Left hindlimb (tissue), 1 donor: ENCODE measurements at regions not wholly inside any gene's neighbourhood (a gene's known extent, or its start where the extent isn't known, plus 50 kb on each side); places are given as distances from the start of the nearest gene placed in this dataset.
"Not testable (repeated sequence)": the region's sequence is repeated elsewhere in the genome, so short reads cannot be mapped to it uniquely, and the experiment has no call there.

Experiments used
- DNase-seq: peaks from one replicate; pipeline ENCODE4 v3.0.0-alpha.2; 2018

DNA sequence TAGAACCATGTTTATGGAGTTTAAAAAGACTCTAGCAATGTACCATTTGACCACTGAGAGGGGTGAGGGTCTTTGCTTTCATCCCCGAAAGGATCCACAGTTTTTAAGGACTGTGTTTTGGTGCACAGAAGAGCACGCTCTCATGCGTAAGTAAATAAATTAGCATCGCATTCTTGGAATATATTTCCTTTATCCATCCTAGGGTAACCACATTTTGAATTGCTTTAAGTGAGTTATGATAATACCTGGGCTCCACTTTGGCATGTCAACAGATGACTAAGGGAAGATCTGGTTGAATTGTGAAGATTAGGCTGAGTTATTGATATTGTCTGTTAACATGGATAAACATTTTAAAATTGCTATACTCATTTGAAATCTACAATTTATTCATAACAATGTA lies 89.4 kb upstream of the EDIL3 start:
- DNase-seq, result no peak

DNA sequence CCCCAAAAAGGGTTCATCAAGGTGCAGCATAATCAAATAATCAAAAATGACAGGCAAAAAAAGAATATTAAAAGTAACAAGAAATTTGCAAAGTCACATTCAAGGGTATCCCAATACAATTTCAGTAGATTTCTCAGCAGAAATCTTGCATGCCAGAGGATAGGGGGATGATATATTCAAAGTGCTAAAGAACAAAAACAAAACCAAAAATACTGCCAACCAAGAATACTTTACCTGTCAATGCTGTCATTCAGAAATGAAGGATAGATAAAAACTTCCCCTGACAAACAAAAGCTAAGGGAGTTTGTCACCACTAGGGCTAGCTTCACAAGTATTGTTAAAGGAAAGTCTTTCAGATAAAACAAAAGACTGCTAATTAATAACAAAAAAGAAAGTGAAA lies 68.7 kb upstream of the EDIL3 start:
- no peak for DNase-seq

DNA sequence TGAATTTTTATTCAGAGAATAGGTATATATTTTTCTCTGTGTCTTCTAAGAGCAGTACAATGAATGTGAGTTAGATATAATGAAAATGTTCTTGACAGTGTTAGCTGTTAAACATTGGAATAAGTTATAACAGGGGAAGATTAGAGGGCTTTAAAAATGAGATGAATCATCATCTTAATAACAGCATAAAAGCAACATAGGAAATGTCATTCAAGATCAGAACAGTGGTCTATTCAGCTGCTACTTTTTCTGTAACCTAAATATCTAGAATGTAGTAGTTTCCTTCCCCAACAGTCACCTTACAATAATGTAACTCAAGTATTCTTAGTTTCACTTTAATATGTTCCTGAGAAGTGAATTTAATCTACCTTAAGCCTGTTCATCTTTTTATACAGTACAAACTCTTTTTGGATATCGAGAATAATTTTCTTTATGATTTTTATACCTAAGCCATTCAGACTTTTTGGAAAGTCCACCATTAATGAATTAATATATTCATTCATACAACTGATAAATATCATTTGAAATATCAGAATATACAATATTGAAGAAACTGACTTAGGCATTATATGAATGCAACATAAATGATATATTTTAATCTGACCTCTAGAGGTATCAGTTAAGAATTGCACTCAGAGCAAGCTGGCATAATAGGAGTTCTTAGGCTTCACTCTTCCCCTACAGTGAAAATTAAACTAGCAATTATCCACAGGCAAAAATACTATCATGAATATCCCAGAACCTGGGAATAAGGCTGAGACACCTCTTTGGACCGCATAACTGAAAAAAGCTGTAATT lies 66.1 kb upstream of the EDIL3 start:
- no peak for DNase-seq

DNA sequence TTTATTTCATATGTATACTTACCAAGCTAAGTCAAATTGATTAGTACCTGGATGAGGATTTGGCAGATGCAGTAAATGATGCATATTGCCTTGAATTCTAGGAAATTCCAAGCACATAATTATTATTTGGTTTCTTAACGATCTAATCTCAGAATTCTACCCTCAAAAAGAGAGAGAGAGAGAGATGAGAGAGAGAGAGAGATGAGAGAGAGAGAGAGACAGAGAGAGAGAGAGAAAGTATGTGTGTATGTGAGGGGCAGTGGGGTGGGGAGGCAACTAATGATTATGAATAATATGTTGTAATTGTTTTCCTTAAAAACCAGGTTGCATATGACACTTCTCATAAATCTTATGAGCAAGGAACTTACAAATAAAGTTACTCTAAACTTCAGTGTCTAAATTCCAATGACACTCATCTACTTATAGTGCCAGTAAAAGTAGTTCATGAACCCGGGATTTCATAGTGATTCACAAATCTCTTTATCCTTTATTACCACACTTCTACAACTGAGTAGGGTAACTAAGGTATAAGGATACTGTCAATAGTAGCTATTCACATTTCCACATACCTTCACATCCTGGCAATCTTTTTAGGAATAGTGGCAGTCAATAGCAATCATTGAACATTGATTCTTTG lies 60.5 kb upstream of the EDIL3 start:
- DNase-seq, result no peak

DNA sequence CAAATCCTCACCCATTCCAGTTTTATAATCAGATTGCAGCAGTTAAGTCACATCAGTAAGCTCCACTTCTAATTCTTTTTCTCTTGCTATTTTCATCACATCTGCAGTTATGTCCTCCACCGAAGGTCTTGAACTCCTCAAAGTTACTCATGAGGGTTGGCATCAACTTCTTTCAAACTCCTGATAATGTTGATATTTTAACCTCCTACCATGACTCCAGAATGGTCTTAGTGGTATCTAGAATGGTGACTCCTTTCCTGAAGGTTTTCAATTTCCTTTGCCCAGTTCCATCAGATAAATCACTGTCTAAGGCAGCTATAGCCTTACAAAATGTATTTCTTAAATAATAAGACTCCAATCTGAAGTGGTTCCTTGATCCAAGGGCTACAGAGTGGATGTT lies 53.8 kb upstream of the EDIL3 start:
- no peak for DNase-seq

DNA sequence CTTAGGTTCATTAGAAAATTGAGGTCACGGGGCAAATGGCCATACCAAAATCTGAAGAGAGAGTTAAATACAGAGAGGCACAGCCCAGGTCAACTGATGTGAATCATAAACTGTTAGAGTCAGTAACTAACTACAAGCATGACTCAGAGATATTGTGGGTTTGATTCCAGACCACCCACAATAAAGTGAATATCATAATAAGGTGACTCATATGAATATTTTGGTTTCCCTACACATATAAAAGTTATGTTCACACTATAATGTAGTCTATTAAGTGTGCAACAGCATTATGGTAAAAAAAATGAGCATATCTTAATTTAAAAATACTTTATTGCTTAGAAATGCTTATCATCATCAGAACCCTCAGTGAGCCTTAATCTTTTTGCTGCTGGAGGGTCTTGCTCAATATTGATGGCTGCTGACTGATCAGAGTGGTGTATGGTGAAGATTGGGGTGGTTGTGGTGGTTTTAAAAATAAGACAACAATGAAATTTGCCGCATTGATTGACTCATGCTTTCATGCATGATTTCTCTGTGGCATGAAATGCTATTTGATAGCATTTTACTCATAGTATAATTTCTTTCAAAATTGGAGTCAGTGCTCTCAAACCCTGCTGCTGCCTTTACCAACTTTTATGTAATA lies 53.1 kb upstream of the EDIL3 start:
- no peak for DNase-seq

DNA sequence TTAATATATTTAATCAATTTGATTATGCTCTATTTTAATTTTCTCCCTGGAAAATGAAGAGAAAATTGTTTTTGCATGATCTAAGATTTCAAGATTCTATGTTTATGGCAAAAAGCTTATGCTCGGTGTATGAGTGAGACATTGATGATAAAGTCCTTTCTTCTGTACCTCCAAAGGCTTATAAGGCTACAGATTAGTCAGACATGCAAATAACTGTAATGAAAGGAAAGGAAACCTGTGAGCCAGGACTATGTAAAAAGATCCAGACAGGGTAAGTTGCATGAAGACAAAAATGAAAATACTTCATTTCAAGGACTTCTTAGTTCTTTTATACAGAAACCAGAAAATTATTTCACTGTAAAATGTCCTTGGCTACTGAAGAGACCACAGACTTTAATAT lies 52.2 kb upstream of the EDIL3 start:
- DNase-seq, result no peak

DNA sequence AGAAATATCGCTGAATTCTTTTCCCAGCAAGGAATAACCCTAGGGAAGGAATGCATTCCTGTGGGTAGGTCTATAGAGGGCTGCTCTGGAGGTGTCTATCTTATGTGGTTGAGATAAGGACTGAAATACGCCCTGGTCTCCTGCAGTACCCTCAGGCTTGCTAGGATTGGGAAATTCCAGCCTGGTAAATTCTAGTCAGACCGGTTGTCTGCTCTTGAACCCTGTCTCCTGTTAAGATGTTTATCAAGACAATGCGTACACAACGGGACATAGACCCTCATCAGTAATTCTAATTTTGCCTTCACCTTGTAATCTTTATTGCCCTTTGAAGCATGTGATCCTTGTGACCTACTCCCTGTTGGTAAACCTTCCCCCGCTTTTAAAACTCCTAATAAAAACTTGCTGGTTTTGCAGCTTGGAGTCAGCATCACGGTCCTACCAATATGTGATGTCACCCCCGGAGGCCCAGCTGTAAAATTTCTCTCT lies 51.2 kb upstream of the EDIL3 start:
- DNase-seq, result not testable (repeated sequence)
